ENCODE measurements at regions not wholly inside any gene's neighbourhood (a gene's known extent, or its start where the extent isn't known, plus 50 kb on each side); places are given as distances from the start of the nearest gene placed in this dataset.

GRCh38 chr2:139162456-139162855 lies 382.3 kb upstream of the NXPH2 start:
- Histone ChIP-seq H3K4me1 (ENCODE audit: insufficient read depth, low read length) (peaks cover 5% of the 10 kb centered on the region), H3K27ac (ENCODE audit: low read depth, low read length) (no peak overlapping the region), H3K36me3 (ENCODE audit: insufficient read depth, low read length) (no peaks in the 10 kb centered on the region), H3K4me3 (ENCODE audit: low read length) (no peak overlapping the region), H3K9me3 (ENCODE audit: insufficient read depth, low read depth, low read length) (no peaks in the 10 kb centered on the region), H3K27me3 (ENCODE audit: insufficient read depth, low read length) (no peaks in the 10 kb centered on the region), H3K9ac (ENCODE audit: low read depth, low read length) (no peak overlapping the region)
- WGBS = 74% methylated on average over 1 of the region's 2 CpGs

GRCh38 chr2:139160836-139161235 lies 380.6 kb upstream of the NXPH2 start:
- no peaks in the 10 kb centered on the region for H3K9me3 ChIP-seq (ENCODE audit: insufficient read depth, low read depth, low read length)
- no peak overlapping the region for H3K9ac ChIP-seq (ENCODE audit: low read depth, low read length)
- no peak overlapping the region for H3K4me3 ChIP-seq (ENCODE audit: low read length)
- H3K36me3 ChIP-seq (ENCODE audit: insufficient read depth, low read length) = no peaks in the 10 kb centered on the region
- H3K27me3 ChIP-seq (ENCODE audit: insufficient read depth, low read length) = no peaks in the 10 kb centered on the region
- H3K27ac ChIP-seq (ENCODE audit: low read depth, low read length) = no peak overlapping the region
- peaks cover 22% of the 10 kb centered on the region for H3K4me1 ChIP-seq (ENCODE audit: insufficient read depth, low read length)
- WGBS = 100% methylated on average over 1 of the region's 1 CpG

- Histone ChIP-seq H3K4me3 (ENCODE audit: low read length) (no peak overlapping the region), H3K9me3 (ENCODE audit: insufficient read depth, low read depth, low read length) (no peaks in the 10 kb centered on the region), H3K27ac (ENCODE audit: low read depth, low read length) (no peak overlapping the region), H3K27me3 (ENCODE audit: insufficient read depth, low read length) (no peaks in the 10 kb centered on the region), H3K4me1 (ENCODE audit: insufficient read depth, low read length) (peaks cover 25% of the 10 kb centered on the region), H3K9ac (ENCODE audit: low read depth, low read length) (no peak overlapping the region), H3K36me3 (ENCODE audit: insufficient read depth, low read length) (no peaks in the 10 kb centered on the region)
- WGBS = 93% methylated on average over 2 of the region's 3 CpGs
Measured at GRCh38 chr2:139159177-139159576, 379.0 kb upstream of the NXPH2 start.

GRCh38 chr2:139156730-139157129 lies 376.5 kb upstream of the NXPH2 start:
- no peak overlapping the region for H3K9ac ChIP-seq (ENCODE audit: low read depth, low read length)
- no peaks in the 10 kb centered on the region for H3K27me3 ChIP-seq (ENCODE audit: insufficient read depth, low read length)
- H3K27ac ChIP-seq (ENCODE audit: low read depth, low read length) = peak overlapping the region; percentile 80; the same call in 1 of the 2 replicates
- no peak overlapping the region for H3K4me3 ChIP-seq (ENCODE audit: low read length)
- no peaks in the 10 kb centered on the region for H3K36me3 ChIP-seq (ENCODE audit: insufficient read depth, low read length)
- H3K4me1 ChIP-seq (ENCODE audit: insufficient read depth, low read length) = peaks cover 25% of the 10 kb centered on the region
- H3K9me3 ChIP-seq (ENCODE audit: insufficient read depth, low read depth, low read length) = no peaks in the 10 kb centered on the region

GRCh38 chr2:139155991-139156390 lies 375.8 kb upstream of the NXPH2 start:
- Histone ChIP-seq H3K27me3 (ENCODE audit: insufficient read depth, low read length) (no peaks in the 10 kb centered on the region), H3K4me1 (ENCODE audit: insufficient read depth, low read length) (peaks cover 25% of the 10 kb centered on the region), H3K9me3 (ENCODE audit: insufficient read depth, low read depth, low read length) (no peaks in the 10 kb centered on the region), H3K4me3 (ENCODE audit: low read length) (no peak overlapping the region), H3K27ac (ENCODE audit: low read depth, low read length) (peak overlapping the region; percentile 38; the same call in 1 of the 2 replicates), H3K36me3 (ENCODE audit: insufficient read depth, low read length) (no peaks in the 10 kb centered on the region), H3K9ac (ENCODE audit: low read depth, low read length) (no peak overlapping the region)
- WGBS = 50% methylated on average over 3 of the region's 3 CpGs

- no peaks in the 10 kb centered on the region for H3K27me3 ChIP-seq (ENCODE audit: insufficient read depth, low read length)
- H3K9ac ChIP-seq (ENCODE audit: low read depth, low read length) = no peak overlapping the region
- no peaks in the 10 kb centered on the region for H3K9me3 ChIP-seq (ENCODE audit: insufficient read depth, low read depth, low read length)
- 51% methylated on average over 2 of the region's 2 CpGs for WGBS
- no peak overlapping the region for H3K4me3 ChIP-seq (ENCODE audit: low read length)
- H3K27ac ChIP-seq (ENCODE audit: low read depth, low read length) = no peak overlapping the region
- no peaks in the 10 kb centered on the region for H3K4me1 ChIP-seq (ENCODE audit: insufficient read depth, low read length)
- no peaks in the 10 kb centered on the region for H3K36me3 ChIP-seq (ENCODE audit: insufficient read depth, low read length)
Measured at GRCh38 chr2:139142252-139142880, 362.2 kb upstream of the NXPH2 start.

- Histone ChIP-seq H3K36me3 (ENCODE audit: insufficient read depth, low read length) (no peaks in the 10 kb centered on the region), H3K4me3 (ENCODE audit: low read length) (no peak overlapping the region), H3K4me1 (ENCODE audit: insufficient read depth, low read length) (no peaks in the 10 kb centered on the region; the same call in 1 of the 2 replicates)
Measured at GRCh38 chr2:139124271-139124670, 344.1 kb upstream of the NXPH2 start.

GRCh38 chr2:139123795-139124194 lies 343.6 kb upstream of the NXPH2 start:
- 90% methylated on average over 1 of the region's 1 CpG for WGBS
- H3K9me3 ChIP-seq (ENCODE audit: insufficient read depth, low read depth, low read length) = no peaks in the 10 kb centered on the region
- H3K4me1 ChIP-seq (ENCODE audit: insufficient read depth, low read length) = no peaks in the 10 kb centered on the region; the same call in 1 of the 2 replicates
- no peak overlapping the region for H3K27ac ChIP-seq (ENCODE audit: low read depth, low read length)
- no peak overlapping the region for H3K4me3 ChIP-seq (ENCODE audit: low read length)
- H3K27me3 ChIP-seq (ENCODE audit: insufficient read depth, low read length) = no peaks in the 10 kb centered on the region
- no peak overlapping the region for H3K9ac ChIP-seq (ENCODE audit: low read depth, low read length)
- no peaks in the 10 kb centered on the region for H3K36me3 ChIP-seq (ENCODE audit: insufficient read depth, low read length)

More at GRCh38 chr2:139124271-139124670, 344.1 kb upstream of the NXPH2 start:
- Histone ChIP-seq H3K9ac (ENCODE audit: low read depth, low read length) (no peak overlapping the region), H3K27ac (ENCODE audit: low read depth, low read length) (no peak overlapping the region), H3K9me3 (ENCODE audit: insufficient read depth, low read depth, low read length) (no peaks in the 10 kb centered on the region), H3K27me3 (ENCODE audit: insufficient read depth, low read length) (no peaks in the 10 kb centered on the region)

- Histone ChIP-seq H3K4me3 (ENCODE audit: low read length) (no peak overlapping the region), H3K27ac (ENCODE audit: low read depth, low read length) (no peak overlapping the region), H3K4me1 (ENCODE audit: insufficient read depth, low read length) (no peaks in the 10 kb centered on the region; the same call in 1 of the 2 replicates), H3K9me3 (ENCODE audit: insufficient read depth, low read depth, low read length) (no peaks in the 10 kb centered on the region), H3K27me3 (ENCODE audit: insufficient read depth, low read length) (no peaks in the 10 kb centered on the region), H3K9ac (ENCODE audit: low read depth, low read length) (no peak overlapping the region), H3K36me3 (ENCODE audit: insufficient read depth, low read length) (no peaks in the 10 kb centered on the region)
- 76% methylated on average over 7 of the region's 7 CpGs for WGBS
Measured at GRCh38 chr2:139122711-139123158, 342.5 kb upstream of the NXPH2 start.

- H3K4me1 ChIP-seq (ENCODE audit: insufficient read depth, low read length) = 0 out of 2 replicates have a peak, but pooled peaks cover 5% of the 10 kb centered on the region
- H3K27ac ChIP-seq (ENCODE audit: low read depth, low read length) = no peak overlapping the region
- H3K36me3 ChIP-seq (ENCODE audit: insufficient read depth, low read length) = no peaks in the 10 kb centered on the region
- H3K4me3 ChIP-seq (ENCODE audit: low read length) = no peak overlapping the region
- H3K9me3 ChIP-seq (ENCODE audit: insufficient read depth, low read depth, low read length) = no peaks in the 10 kb centered on the region; the same call in 1 of the 2 replicates
- no peak overlapping the region for H3K9ac ChIP-seq (ENCODE audit: low read depth, low read length)
- WGBS = no CpG with 5 or more reads among the region's 1 CpG
- H3K27me3 ChIP-seq (ENCODE audit: insufficient read depth, low read length) = no peaks in the 10 kb centered on the region
Measured at GRCh38 chr2:139099721-139100120, 319.5 kb upstream of the NXPH2 start.

- Histone ChIP-seq H3K4me3 (ENCODE audit: low read length) (no peak overlapping the region), H3K36me3 (ENCODE audit: insufficient read depth, low read length) (no peaks in the 10 kb centered on the region), H3K27me3 (ENCODE audit: insufficient read depth, low read length) (no peaks in the 10 kb centered on the region), H3K4me1 (ENCODE audit: insufficient read depth, low read length) (0 out of 2 replicates have a peak, but pooled peaks cover 5% of the 10 kb centered on the region), H3K9ac (ENCODE audit: low read depth, low read length) (no peak overlapping the region), H3K27ac (ENCODE audit: low read depth, low read length) (no peak overlapping the region), H3K9me3 (ENCODE audit: insufficient read depth, low read depth, low read length) (no peaks in the 10 kb centered on the region)
- WGBS = 98% methylated on average over 2 of the region's 2 CpGs
Measured at GRCh38 chr2:139098961-139099360, 318.8 kb upstream of the NXPH2 start.

- Histone ChIP-seq H3K36me3 (ENCODE audit: insufficient read depth, low read length) (no peaks in the 10 kb centered on the region), H3K4me1 (ENCODE audit: insufficient read depth, low read length) (peaks cover 6% of the 10 kb centered on the region), H3K27me3 (ENCODE audit: insufficient read depth, low read length) (no peaks in the 10 kb centered on the region), H3K27ac (ENCODE audit: low read depth, low read length) (no peak overlapping the region), H3K9me3 (ENCODE audit: insufficient read depth, low read depth, low read length) (no peaks in the 10 kb centered on the region), H3K9ac (ENCODE audit: low read depth, low read length) (no peak overlapping the region), H3K4me3 (ENCODE audit: low read length) (no peak overlapping the region)
Measured at GRCh38 chr2:139083121-139083520, 302.9 kb upstream of the NXPH2 start.

Measured in HUES64 (cell line).